ENCODE measurements at regions not wholly inside any gene's neighbourhood (a gene's known extent, or its start where the extent isn't known, plus 50 kb on each side); places are given as distances from the start of the nearest gene placed in this dataset.

DNA sequence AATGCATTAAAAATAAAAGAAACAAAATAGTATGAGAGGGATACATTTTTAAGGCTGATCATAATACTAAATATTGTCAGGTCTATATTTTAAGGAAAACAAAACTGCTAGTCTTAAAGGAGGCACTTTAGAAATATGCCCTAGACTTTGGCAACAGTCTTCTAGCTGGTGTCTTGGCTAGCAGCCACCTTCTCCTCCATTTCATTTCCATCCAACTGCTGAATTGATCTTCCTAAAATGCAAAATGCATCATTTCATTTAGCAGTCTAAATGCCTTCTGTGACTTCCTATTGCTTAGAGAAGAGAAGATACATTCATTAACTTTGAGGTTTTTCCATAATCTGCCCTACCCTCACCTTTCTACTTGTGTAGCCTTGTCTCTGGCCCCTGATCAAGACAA, 1404.1 kb downstream of the CDH11 start:
- H3K4me3 ChIP-seq, result no peak overlapping the region
- DNase-seq (ENCODE audit: low spot score), result no peak
- H3K27ac ChIP-seq, result no peak overlapping the region

DNA sequence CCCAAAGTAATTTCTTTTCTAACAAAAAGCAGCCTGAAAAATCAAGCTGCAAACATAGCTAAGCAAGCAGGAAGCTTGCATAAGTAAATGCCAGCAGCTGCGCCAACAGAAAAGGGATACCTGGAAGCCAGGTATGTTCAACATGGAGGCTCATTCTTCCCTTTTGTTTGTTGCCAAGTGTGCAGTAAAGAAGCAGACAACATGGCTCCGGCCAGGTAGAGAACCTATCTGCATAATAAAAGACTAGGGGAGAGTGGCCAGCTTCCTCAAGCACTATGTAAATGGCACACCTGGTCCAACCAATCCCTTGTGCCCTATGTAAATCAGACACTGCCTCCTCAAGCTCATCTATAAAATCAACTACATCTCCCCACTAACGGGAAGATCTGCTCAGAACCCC, 1407.0 kb downstream of the CDH11 start:
- Histone ChIP-seq H3K4me3 (no peak overlapping the region), H3K27ac (no peak overlapping the region)
- TF ChIP-seq, protein P1, sequence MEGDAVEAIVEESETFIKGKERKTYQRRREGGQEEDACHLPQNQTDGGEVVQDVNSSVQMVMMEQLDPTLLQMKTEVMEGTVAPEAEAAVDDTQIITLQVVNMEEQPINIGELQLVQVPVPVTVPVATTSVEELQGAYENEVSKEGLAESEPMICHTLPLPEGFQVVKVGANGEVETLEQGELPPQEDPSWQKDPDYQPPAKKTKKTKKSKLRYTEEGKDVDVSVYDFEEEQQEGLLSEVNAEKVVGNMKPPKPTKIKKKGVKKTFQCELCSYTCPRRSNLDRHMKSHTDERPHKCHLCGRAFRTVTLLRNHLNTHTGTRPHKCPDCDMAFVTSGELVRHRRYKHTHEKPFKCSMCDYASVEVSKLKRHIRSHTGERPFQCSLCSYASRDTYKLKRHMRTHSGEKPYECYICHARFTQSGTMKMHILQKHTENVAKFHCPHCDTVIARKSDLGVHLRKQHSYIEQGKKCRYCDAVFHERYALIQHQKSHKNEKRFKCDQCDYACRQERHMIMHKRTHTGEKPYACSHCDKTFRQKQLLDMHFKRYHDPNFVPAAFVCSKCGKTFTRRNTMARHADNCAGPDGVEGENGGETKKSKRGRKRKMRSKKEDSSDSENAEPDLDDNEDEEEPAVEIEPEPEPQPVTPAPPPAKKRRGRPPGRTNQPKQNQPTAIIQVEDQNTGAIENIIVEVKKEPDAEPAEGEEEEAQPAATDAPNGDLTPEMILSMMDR (IDR thresholded peaks at IDR 0.05), result no peak
- DNase-seq (ENCODE audit: low spot score), result no peak

More for the DNA sequence above, 1404.1 kb downstream of the CDH11 start:
- TF ChIP-seq, protein P1 (IDR thresholded peaks at IDR 0.05), result no peak

DNA sequence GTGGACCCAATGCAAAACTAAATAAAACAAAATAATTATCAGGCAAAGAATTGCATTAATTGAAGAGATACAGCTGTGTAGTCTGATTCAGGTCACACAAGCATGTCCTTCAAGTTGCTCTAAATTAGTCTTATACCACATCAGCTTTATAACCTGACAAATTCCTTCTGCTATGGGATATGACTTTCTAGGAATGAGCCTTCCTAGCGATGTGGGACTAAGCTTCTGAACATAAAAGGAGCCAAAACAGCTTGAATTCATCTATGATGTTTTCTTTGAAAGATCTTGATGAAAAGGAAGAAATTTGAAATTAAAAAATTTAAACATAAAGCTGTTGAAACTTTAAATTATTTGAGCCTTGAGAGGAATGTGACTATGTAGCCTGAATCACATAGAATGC, 1409.1 kb downstream of the CDH11 start:
- no peak for DNase-seq (ENCODE audit: low spot score)
- Histone ChIP-seq H3K27ac (no peak overlapping the region), H3K4me3 (no peak overlapping the region)
- TF ChIP-seq, protein P1 (IDR thresholded peaks at IDR 0.05), result no peak

DNA sequence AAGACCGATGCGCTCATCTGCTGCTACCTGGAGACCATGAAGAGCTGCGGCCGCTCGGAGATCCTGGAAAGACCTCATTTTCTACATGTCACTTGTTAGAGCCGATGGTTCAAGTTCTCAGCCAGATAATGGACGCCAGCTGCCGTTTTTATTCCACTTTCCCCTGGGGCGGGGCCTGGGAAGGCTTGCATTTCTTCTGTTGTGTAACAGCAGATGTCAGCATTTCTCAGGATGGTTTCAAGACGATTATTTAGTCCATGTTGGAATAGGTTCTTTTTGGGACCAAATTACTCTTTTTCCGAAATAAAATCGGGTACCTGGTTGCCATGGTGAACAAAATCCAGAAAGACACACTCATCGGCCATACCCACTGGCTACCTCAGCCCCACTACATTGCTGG, 1418.3 kb downstream of the CDH11 start:
- DNase-seq (ENCODE audit: low spot score), result no peak
- H3K4me3 ChIP-seq, result no peak overlapping the region
- TF ChIP-seq, protein P1 (IDR thresholded peaks at IDR 0.05), result no peak

DNA sequence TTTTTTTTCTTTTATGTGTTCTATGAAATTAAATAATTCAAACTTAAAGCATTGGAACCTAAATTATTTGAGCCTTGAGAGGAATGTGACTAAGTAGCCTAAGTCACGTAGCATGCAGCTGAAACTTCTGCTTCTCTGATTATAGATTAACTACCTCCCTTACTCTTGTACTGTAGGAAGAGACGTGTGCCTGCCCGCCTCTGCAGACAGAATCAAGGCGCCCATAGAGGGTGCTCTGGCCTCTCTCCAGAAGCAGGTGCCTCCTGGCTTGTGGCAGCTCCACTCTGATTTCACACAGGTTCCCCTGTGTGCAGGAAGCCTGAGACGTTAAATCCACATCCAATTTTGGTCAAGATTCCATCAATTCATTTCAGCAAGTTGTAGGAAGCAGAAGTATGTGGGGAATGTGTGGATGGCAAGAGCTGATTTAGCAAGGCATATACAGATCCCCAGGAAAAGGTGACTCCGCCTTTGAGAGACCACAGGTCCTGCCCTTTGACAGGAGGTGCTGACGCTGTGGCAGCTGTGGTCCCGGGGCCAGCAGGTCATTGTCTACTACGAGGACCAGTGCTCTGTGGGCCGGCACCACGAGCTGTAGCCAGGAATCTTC, 1418.8 kb downstream of the CDH11 start:
- Histone ChIP-seq H3K4me3 (no peak overlapping the region), H3K27ac (no peak overlapping the region)
- no peak for DNase-seq (ENCODE audit: low spot score)
- TF ChIP-seq, protein P1 (IDR thresholded peaks at IDR 0.05), result no peak

More for the DNA sequence above, 1418.3 kb downstream of the CDH11 start:
- H3K27ac ChIP-seq, result no peak overlapping the region

DNA sequence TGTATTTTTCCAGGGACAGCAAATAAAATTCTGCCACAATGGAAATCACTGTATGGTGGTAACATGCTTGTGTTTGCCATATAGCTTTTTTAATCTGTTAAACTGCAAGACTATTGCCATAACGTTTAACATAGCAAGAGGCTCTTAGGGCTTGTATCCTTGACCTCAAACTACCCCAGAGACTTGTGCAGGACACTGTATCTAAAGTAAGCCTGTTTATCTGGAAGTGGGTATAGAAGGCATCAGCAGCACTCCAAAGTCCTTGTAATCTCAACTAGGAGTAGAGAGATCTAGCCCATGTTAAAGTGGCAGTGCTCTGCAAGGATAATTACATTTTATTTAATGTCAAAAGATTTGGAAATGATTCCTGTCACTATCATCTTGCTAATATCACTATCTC, 1424.1 kb downstream of the CDH11 start:
- DNase-seq (ENCODE audit: low spot score), result no peak
- Histone ChIP-seq H3K27ac (no peak overlapping the region), H3K4me3 (no peak overlapping the region)
- TF ChIP-seq, protein P1 (IDR thresholded peaks at IDR 0.05), result no peak

DNA sequence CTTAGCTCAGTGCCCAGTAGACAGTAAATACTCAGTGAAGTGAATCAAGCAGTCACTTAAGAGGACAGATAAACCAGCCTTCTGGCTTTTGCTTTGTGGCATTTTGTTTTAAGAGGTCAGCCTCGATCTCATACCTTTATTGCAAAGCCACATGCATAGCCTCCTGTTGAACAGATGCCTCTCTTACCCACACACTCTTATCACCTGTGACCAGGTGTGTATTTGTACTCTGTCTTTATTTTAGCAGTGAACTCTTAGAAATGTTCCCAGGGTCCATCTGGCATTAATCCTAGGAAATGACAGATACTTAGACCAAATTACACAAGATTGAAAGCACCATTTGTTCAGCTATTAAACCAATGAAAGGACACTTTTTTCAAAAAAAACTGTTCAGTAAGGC, 1426.5 kb downstream of the CDH11 start:
- Histone ChIP-seq H3K4me3 (no peak overlapping the region), H3K27ac (no peak overlapping the region)
- DNase-seq (ENCODE audit: low spot score), result no peak
- TF ChIP-seq, protein P1 (IDR thresholded peaks at IDR 0.05), result no peak
